C4-2B (cell line): ENCODE measurements at regions not wholly inside any gene's neighbourhood (a gene's known extent, or its start where the extent isn't known, plus 50 kb on each side); places are given as distances from the start of the nearest gene placed in this dataset.
"Not testable (repeated sequence)": the region's sequence is repeated elsewhere in the genome, so short reads cannot be mapped to it uniquely, and the experiment has no call there.

ENCODE experiments used
- CTCF ChIP-seq: fragments of 450-650 bp; conservative IDR thresholded peaks from 2 replicates; pipeline ENCODE4 v1.5.1; 2017; ENCODE audit warnings: mild to moderate bottlenecking
- ZFX ChIP-seq: fragments of 450-650 bp; IDR thresholded peaks from 2 replicates; pipeline ENCODE4 v1.6.1; 2017

DNA sequence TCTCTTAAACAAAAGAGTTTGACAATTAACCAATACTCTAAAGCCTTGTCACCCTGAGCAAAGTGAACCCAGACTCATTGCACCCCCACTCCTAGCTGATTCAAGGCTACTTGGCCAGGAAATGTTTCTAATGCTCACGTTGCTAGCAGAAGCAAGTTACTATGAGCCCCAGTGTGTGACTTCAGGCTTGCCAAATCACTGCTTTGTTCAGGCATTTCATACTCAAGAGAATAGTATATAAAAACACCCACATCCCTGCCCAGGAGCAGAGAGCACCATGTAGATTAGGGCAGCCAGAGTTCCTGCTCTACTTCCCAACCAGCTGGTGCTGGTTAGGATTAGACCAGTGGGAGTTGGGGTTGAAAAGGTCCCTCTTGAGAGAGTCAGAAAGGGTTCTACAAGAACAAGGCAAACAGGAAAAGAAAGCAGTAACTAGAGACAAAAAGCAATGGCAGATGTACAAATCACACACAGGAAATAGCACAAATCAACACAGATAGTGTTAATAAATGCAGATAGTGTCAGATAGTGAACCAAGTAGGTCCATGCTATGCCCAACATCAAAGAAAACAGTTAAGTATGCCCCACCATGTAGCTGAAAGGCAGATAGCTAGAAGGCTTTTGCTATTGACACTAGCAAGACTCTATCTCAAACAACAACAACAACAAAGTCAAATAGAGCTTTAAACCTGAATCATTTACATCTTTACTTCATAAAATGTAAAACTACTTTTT is 314.3 kb downstream of the GOLGA6L6 start:
- not testable (repeated sequence) for TF ChIP-seq CTCF, ZFX
